ENCODE measurements at regions not wholly inside any gene's neighbourhood (a gene's known extent, or its start where the extent isn't known, plus 50 kb on each side); places are given as distances from the start of the nearest gene placed in this dataset.

- no peaks in the 10 kb centered on the region for H3K27me3 ChIP-seq (ENCODE audit: insufficient read depth, low read length)
- H3K9me3 ChIP-seq (ENCODE audit: control insufficient read depth, low read depth, low read length): no peaks in the 10 kb centered on the region
- no CpG with 5 or more reads among the region's 3 CpGs for WGBS (ENCODE audit: extremely low coverage, insufficient read length, low lambda C conversion rate)
- H3K79me1 ChIP-seq (ENCODE audit: insufficient read depth, low read depth, low read length, poor library complexity, severe bottlenecking): no peaks in the 10 kb centered on the region
- no peak overlapping the region for H3K4ac ChIP-seq (ENCODE audit: low read depth, low read length)
- no peaks in the 10 kb centered on the region for H3K79me2 ChIP-seq (ENCODE audit: insufficient read depth, low read length)
- H3K56ac ChIP-seq (ENCODE audit: insufficient read length, low read depth, low read length): no peak overlapping the region
- H3T11ph ChIP-seq (ENCODE audit: low read length): no peak overlapping the region
- no peak overlapping the region for H2BK15ac ChIP-seq (ENCODE audit: low read depth, low read length)
- no peak overlapping the region for H3K9ac ChIP-seq (ENCODE audit: extremely low read depth, insufficient read length, low read length)
- H4K91ac ChIP-seq (ENCODE audit: insufficient read length, low read depth, low read length): no peak overlapping the region
- no peak overlapping the region for H4K8ac ChIP-seq (replicated peaks; ENCODE audit: insufficient read length, low read depth, low read length)
- H2AFZ ChIP-seq (ENCODE audit: low read length): no peak overlapping the region
- no peak overlapping the region for H3K14ac ChIP-seq (ENCODE audit: insufficient read depth, low read length)
- no peak overlapping the region for H3K27ac ChIP-seq (ENCODE audit: insufficient read length, low read depth, low read length)
- H3K9me3 Mint-ChIP-seq: no peaks in the 10 kb centered on the region
- no peaks in the 10 kb centered on the region for H3K4me1 ChIP-seq (ENCODE audit: insufficient read depth, low read length)
- H3K36me3 Mint-ChIP-seq (ENCODE audit: insufficient read depth in 1 of 3, low read depth in 3 of 3): no peaks in the 10 kb centered on the region
- H2BK12ac ChIP-seq (ENCODE audit: insufficient read length, low read depth, low read length): no peak overlapping the region
- no peaks in the 10 kb centered on the region; the same call in 1 of the 2 replicates for H3K27me3 Mint-ChIP-seq (ENCODE audit: low read depth)
- no peak overlapping the region for H3K4me3 Mint-ChIP-seq
- H3K4me2 ChIP-seq (ENCODE audit: insufficient read depth, insufficient read length, low read length): no peak overlapping the region
- H3K18ac ChIP-seq (ENCODE audit: insufficient read length, low read depth, low read length): no peak overlapping the region
- no peaks in the 10 kb centered on the region for H3K4me1 Mint-ChIP-seq
- no peaks in the 10 kb centered on the region for H4K20me1 ChIP-seq (ENCODE audit: control insufficient read depth, insufficient read depth, insufficient read length)
- H3K23me2 ChIP-seq (ENCODE audit: insufficient read length, low read depth, low read length, poor library complexity, severe bottlenecking): no peaks in the 10 kb centered on the region
- DNase-seq: no peak
- peak overlapping the region in 1 of 3 experiments; percentile 81; a peak in 1 of 7 replicates for H3K27ac Mint-ChIP-seq
- no peak overlapping the region for H2AK5ac ChIP-seq (ENCODE audit: insufficient read length, low read length)
- H3K23ac ChIP-seq (ENCODE audit: insufficient read length, low read depth, low read length): no peak overlapping the region
- H4K5ac ChIP-seq (ENCODE audit: insufficient read length, low read depth, low read length): no peak overlapping the region
- H2BK120ac ChIP-seq (ENCODE audit: low read depth, low read length, poor library complexity, severe bottlenecking): no peak overlapping the region
- TF ChIP-seq CTCF (conservative IDR thresholded peaks at IDR 0.05): no peak
- no peak overlapping the region for H2BK5ac ChIP-seq (ENCODE audit: insufficient read length, low read length)
- H2BK20ac ChIP-seq (ENCODE audit: low read depth, low read length, poor library complexity, severe bottlenecking): no peak overlapping the region
These were observed 432.8 kb upstream of the LCORL start for GRCh38 chr4:18454349-18454748.
